Fibroblast of the aortic adventitia (primary cell): ENCODE measurements at regions not wholly inside any gene's neighbourhood (a gene's known extent, or its start where the extent isn't known, plus 50 kb on each side); places are given as distances from the start of the nearest gene placed in this dataset.

Experiments
- DNase-seq: peaks from one replicate; pipeline ENCODE4 v3.0.0-alpha.2; 2010; ENCODE audit warnings: low read depth
- H3K4me3 ChIP-seq: 2 replicates; pipeline ENCODE4 v1.5.1; 2011; ENCODE audit warnings: low read depth, mild to moderate bottlenecking, control low read depth, low read length, moderate library complexity
- CTCF ChIP-seq: IDR thresholded peaks from 2 replicates; pipeline ENCODE4 v1.5.1; 2011; ENCODE audit warnings: mild to moderate bottlenecking, low read length, control low read depth, inconsistent platforms; ENCODE audit not compliant: insufficient read depth

GRCh38 chr10:18960466-18961079 lies 88.0 kb upstream of the MALRD1 start:
- DNase-seq = no peak
- no peak for TF ChIP-seq CTCF

GRCh38 chr10:18968159-18968558 lies 80.4 kb upstream of the MALRD1 start:
- no peak for TF ChIP-seq CTCF
- DNase-seq = peak; percentile 5
- no peak overlapping the region for H3K4me3 ChIP-seq

More at GRCh38 chr10:18960466-18961079, 88.0 kb upstream of the MALRD1 start:
- H3K4me3 ChIP-seq = no peak overlapping the region

GRCh38 chr10:18976696-18977251 lies 71.8 kb upstream of the MALRD1 start:
- no peak overlapping the region for H3K4me3 ChIP-seq
- no peak for TF ChIP-seq CTCF
- DNase-seq = no peak

GRCh38 chr10:18980089-18980629 lies 68.4 kb upstream of the MALRD1 start:
- no peak for TF ChIP-seq CTCF
- no peak for DNase-seq
- H3K4me3 ChIP-seq = no peak overlapping the region

GRCh38 chr10:18984531-18984930 lies 64.1 kb upstream of the MALRD1 start:
- peak; percentile 14 for DNase-seq
- H3K4me3 ChIP-seq = no peak overlapping the region
- no peak for TF ChIP-seq CTCF

GRCh38 chr10:18988338-18988737 lies 60.3 kb upstream of the MALRD1 start:
- H3K4me3 ChIP-seq = no peak overlapping the region
- DNase-seq = no peak
- TF ChIP-seq CTCF = no peak
